Retina (tissue), 1 donor: ENCODE measurements at regions not wholly inside any gene's neighbourhood (a gene's known extent, or its start where the extent isn't known, plus 50 kb on each side); places are given as distances from the start of the nearest gene placed in this dataset.
"Not testable (repeated sequence)": the region's sequence is repeated elsewhere in the genome, so short reads cannot be mapped to it uniquely, and the experiment has no call there.

Experiments used
- DNase-seq: peaks from one replicate; pipeline ENCODE4 v3.0.0-alpha.2; 2016

- DNase-seq: no peak
Observed at GRCh38 chr3:27779176-27779575, 57.1 kb upstream of the EOMES start.

GRCh38 chr3:27789420-27789819 is 67.3 kb upstream of the EOMES start:
- DNase-seq: no peak

- no peak for DNase-seq
Observed at GRCh38 chr3:27791956-27792355, 69.8 kb upstream of the EOMES start.

GRCh38 chr3:27792869-27793268 is 70.7 kb upstream of the EOMES start:
- DNase-seq: no peak

- no peak for DNase-seq
Observed at GRCh38 chr3:27794211-27794610, 72.1 kb upstream of the EOMES start.

- DNase-seq: no peak
Observed at GRCh38 chr3:27796365-27796875, 74.3 kb upstream of the EOMES start.

- no peak for DNase-seq
Observed at GRCh38 chr3:27797773-27798172, 75.7 kb upstream of the EOMES start.

GRCh38 chr3:27800261-27800660 is 78.1 kb upstream of the EOMES start:
- no peak for DNase-seq

GRCh38 chr3:27802425-27802824 is 80.3 kb upstream of the EOMES start:
- no peak for DNase-seq

GRCh38 chr3:27802849-27803248 is 80.7 kb upstream of the EOMES start:
- DNase-seq: no peak

GRCh38 chr3:27805282-27805681 is 83.2 kb upstream of the EOMES start:
- DNase-seq: no peak

GRCh38 chr3:27813255-27813654 is 91.1 kb upstream of the EOMES start:
- no peak for DNase-seq

GRCh38 chr3:27821609-27822008 is 99.5 kb upstream of the EOMES start:
- DNase-seq: not testable (repeated sequence)

GRCh38 chr3:27824312-27825200 is 102.4 kb upstream of the EOMES start:
- DNase-seq: no peak

- DNase-seq: no peak
Observed at GRCh38 chr3:27826448-27826847, 104.3 kb upstream of the EOMES start.

- DNase-seq: no peak
Observed at GRCh38 chr3:27827041-27827440, 104.9 kb upstream of the EOMES start.

GRCh38 chr3:27840807-27841594 is 118.9 kb upstream of the EOMES start:
- no peak for DNase-seq

- DNase-seq: no peak
Observed at GRCh38 chr3:27844052-27844675, 122.0 kb upstream of the EOMES start.

- DNase-seq: no peak
Observed at GRCh38 chr3:27847697-27848096, 125.6 kb upstream of the EOMES start.

GRCh38 chr3:27848826-27849225 is 126.7 kb upstream of the EOMES start:
- DNase-seq: no peak

GRCh38 chr3:27859821-27860220 is 137.7 kb upstream of the EOMES start:
- no peak for DNase-seq

- no peak for DNase-seq
Observed at GRCh38 chr3:27861046-27862036, 139.2 kb upstream of the EOMES start.
